ENCODE measurements at regions not wholly inside any gene's neighbourhood (a gene's known extent, or its start where the extent isn't known, plus 50 kb on each side); places are given as distances from the start of the nearest gene placed in this dataset.

DNA sequence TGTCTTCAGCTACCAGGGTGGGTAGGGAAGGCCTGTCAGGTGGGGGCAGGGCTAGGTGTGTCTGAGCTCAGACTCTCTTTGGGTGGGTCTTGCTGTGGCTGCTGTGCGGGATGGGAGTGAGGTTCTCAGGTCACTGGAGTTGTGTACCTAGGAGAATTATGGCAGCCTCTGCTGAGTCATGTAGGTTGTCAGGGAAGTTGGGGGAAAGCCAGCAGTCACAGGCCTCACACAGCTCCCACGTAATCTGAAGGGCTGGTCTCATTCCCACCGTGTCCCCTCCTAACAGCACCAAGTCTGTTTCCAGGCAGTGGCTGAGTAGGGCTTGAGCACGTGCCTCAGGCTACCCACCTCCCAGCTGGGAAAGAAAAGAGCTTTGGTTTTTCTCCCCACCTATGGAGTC lies 67.0 kb downstream of the CHCHD4 start:
- TF ChIP-seq, protein P1, sequence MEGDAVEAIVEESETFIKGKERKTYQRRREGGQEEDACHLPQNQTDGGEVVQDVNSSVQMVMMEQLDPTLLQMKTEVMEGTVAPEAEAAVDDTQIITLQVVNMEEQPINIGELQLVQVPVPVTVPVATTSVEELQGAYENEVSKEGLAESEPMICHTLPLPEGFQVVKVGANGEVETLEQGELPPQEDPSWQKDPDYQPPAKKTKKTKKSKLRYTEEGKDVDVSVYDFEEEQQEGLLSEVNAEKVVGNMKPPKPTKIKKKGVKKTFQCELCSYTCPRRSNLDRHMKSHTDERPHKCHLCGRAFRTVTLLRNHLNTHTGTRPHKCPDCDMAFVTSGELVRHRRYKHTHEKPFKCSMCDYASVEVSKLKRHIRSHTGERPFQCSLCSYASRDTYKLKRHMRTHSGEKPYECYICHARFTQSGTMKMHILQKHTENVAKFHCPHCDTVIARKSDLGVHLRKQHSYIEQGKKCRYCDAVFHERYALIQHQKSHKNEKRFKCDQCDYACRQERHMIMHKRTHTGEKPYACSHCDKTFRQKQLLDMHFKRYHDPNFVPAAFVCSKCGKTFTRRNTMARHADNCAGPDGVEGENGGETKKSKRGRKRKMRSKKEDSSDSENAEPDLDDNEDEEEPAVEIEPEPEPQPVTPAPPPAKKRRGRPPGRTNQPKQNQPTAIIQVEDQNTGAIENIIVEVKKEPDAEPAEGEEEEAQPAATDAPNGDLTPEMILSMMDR (IDR thresholded peaks at IDR 0.05), result no peak
- no peak for TF ChIP-seq POLR2A (IDR thresholded peaks at IDR 0.05)
- H3K27ac ChIP-seq, result peak overlapping the region; percentile 9 to 70 (median 60)
- intact Hi-C loops (cut with DNase I), result no loop called here
- peaks cover 0 to 7% (median 0%) of the 10 kb centered on the region in 3 donors for H3K9me3 ChIP-seq
- H3K4me3 ChIP-seq, result no peak overlapping the region
- H3K27me3 ChIP-seq, result no peaks in the 10 kb centered on the region
- H3K36me3 ChIP-seq, result no peaks in the 10 kb centered on the region
- H3K4me1 ChIP-seq, result peaks cover 0 to 14% (median 3%) of the 10 kb centered on the region in 3 donors
- no peak for DNase-seq
- WGBS, 2 donors, result 10 to 42% methylated on average over 3 to 4 of the region's 4 CpGs

- H3K27ac ChIP-seq, result peak overlapping the region; percentile 62 to 73 (median 72)
- peaks cover 0 to 63% (median 26%) of the 10 kb centered on the region in 3 donors for H3K4me1 ChIP-seq
- intact Hi-C loops (cut with DNase I), result no loop called here
- no peaks in the 10 kb centered on the region for H3K27me3 ChIP-seq
- no peak overlapping the region for H3K4me3 ChIP-seq
- TF ChIP-seq, protein P1 (IDR thresholded peaks at IDR 0.05), result no peak
- TF ChIP-seq POLR2A (IDR thresholded peaks at IDR 0.05), result no peak
- no peak for DNase-seq
- H3K9me3 ChIP-seq, result no peaks in the 10 kb centered on the region
- H3K36me3 ChIP-seq, result no peaks in the 10 kb centered on the region
Observed at GRCh38 chr3:14047841-14048240, 76.8 kb downstream of the CHCHD4 start.

- DNase-seq, result no peak
- Histone ChIP-seq H3K4me1 (peaks cover 0 to 71% (median 31%) of the 10 kb centered on the region in 3 donors), H3K36me3 (no peaks in the 10 kb centered on the region), H3K4me3 (peak overlapping the region in 2 of 4 donors; percentile 19 to 45), H3K27me3 (no peaks in the 10 kb centered on the region), H3K9me3 (no peaks in the 10 kb centered on the region), H3K27ac (peak overlapping the region in 3 of 4 donors; percentile 62 to 73 (median 63))
- intact Hi-C loops (cut with DNase I), result no loop called here
- 42 to 44% methylated on average over 5 of the region's 5 CpGs for WGBS, 2 donors
- TF ChIP-seq, protein P1 (IDR thresholded peaks at IDR 0.05), result no peak
- TF ChIP-seq POLR2A (IDR thresholded peaks at IDR 0.05), result no peak
Observed at GRCh38 chr3:14047027-14047426, 77.6 kb downstream of the CHCHD4 start.

- Histone ChIP-seq H3K4me1 (peaks cover 0 to 52% (median 21%) of the 10 kb centered on the region in 3 donors), H3K4me3 (no peak overlapping the region), H3K27me3 (no peaks in the 10 kb centered on the region), H3K9me3 (no peaks in the 10 kb centered on the region), H3K27ac (no peak overlapping the region), H3K36me3 (peaks cover 0 to 28% (median 0%) of the 10 kb centered on the region in 3 donors)
- WGBS, 2 donors, result 41 to 55% methylated on average over 3 of the region's 3 CpGs
- no peak for DNase-seq
- intact Hi-C loops (cut with DNase I), result no loop called here
- TF ChIP-seq, protein P1 (IDR thresholded peaks at IDR 0.05), result no peak
- no peak for TF ChIP-seq POLR2A (IDR thresholded peaks at IDR 0.05)
Observed at GRCh38 chr3:14042680-14043079, 82.0 kb downstream of the CHCHD4 start.

GRCh38 chr3:14039149-14039548 lies 85.5 kb downstream of the CHCHD4 start:
- no peak overlapping the region for H3K4me3 ChIP-seq
- H3K36me3 ChIP-seq, result peaks cover 0 to 61% (median 4%) of the 10 kb centered on the region in 3 donors
- DNase-seq, result no peak
- H3K4me1 ChIP-seq, result peaks cover 0 to 17% (median 5%) of the 10 kb centered on the region in 3 donors
- no peaks in the 10 kb centered on the region for H3K27me3 ChIP-seq
- no peak for TF ChIP-seq POLR2A (IDR thresholded peaks at IDR 0.05)
- TF ChIP-seq, protein P1 (IDR thresholded peaks at IDR 0.05), result no peak
- 42 to 51% methylated on average over 2 of the region's 2 CpGs for WGBS, 2 donors
- H3K9me3 ChIP-seq, result peaks cover 0 to 24% (median 9%) of the 10 kb centered on the region in 3 donors
- intact Hi-C loops (cut with DNase I), result no loop called here
- H3K27ac ChIP-seq, result no peak overlapping the region
